ENCODE measurements at regions not wholly inside any gene's neighbourhood (a gene's known extent, or its start where the extent isn't known, plus 50 kb on each side); places are given as distances from the start of the nearest gene placed in this dataset.
"Not testable (repeated sequence)": the region's sequence is repeated elsewhere in the genome, so short reads cannot be mapped to it uniquely, and the experiment has no call there.

GRCh38 chr6:816510-817084 lies 123.7 kb upstream of the EXOC2 start:
- no peak for DNase-seq (ENCODE audit: low read depth, low spot score)

GRCh38 chr6:815348-815738 lies 122.4 kb upstream of the EXOC2 start:
- no peak for DNase-seq (ENCODE audit: low read depth, low spot score)

GRCh38 chr6:814378-815347 lies 121.7 kb upstream of the EXOC2 start:
- no peak for DNase-seq (ENCODE audit: low read depth, low spot score)

GRCh38 chr6:811831-812230 lies 118.9 kb upstream of the EXOC2 start:
- no peak for DNase-seq (ENCODE audit: low read depth, low spot score)

GRCh38 chr6:811191-811590 lies 118.3 kb upstream of the EXOC2 start:
- DNase-seq (ENCODE audit: low read depth, low spot score): no peak

- no peak for DNase-seq (ENCODE audit: low read depth, low spot score)
Measured at GRCh38 chr6:804771-805170, 111.8 kb upstream of the EXOC2 start.

- no peak for DNase-seq (ENCODE audit: low read depth, low spot score)
Measured at GRCh38 chr6:804317-804716, 111.4 kb upstream of the EXOC2 start.

GRCh38 chr6:803191-803977 lies 110.4 kb upstream of the EXOC2 start:
- no peak for DNase-seq (ENCODE audit: low read depth, low spot score)

GRCh38 chr6:802701-803100 lies 109.8 kb upstream of the EXOC2 start:
- DNase-seq (ENCODE audit: low read depth, low spot score): no peak

- not testable (repeated sequence) for DNase-seq (ENCODE audit: low read depth, low spot score)
Measured at GRCh38 chr6:802223-802622, 109.3 kb upstream of the EXOC2 start.

GRCh38 chr6:799769-800168 lies 106.8 kb upstream of the EXOC2 start:
- no peak for DNase-seq (ENCODE audit: low read depth, low spot score)

- DNase-seq (ENCODE audit: low read depth, low spot score): peak; percentile 44
Measured at GRCh38 chr6:797479-798077, 104.6 kb upstream of the EXOC2 start.

GRCh38 chr6:795046-795685 lies 102.2 kb upstream of the EXOC2 start:
- no peak for DNase-seq (ENCODE audit: low read depth, low spot score)

- DNase-seq (ENCODE audit: low read depth, low spot score): no peak
Measured at GRCh38 chr6:793261-793660, 100.3 kb upstream of the EXOC2 start.

GRCh38 chr6:792662-793061 lies 99.7 kb upstream of the EXOC2 start:
- DNase-seq (ENCODE audit: low read depth, low spot score): no peak

- no peak for DNase-seq (ENCODE audit: low read depth, low spot score)
Measured at GRCh38 chr6:788058-788457, 95.1 kb upstream of the EXOC2 start.

- DNase-seq (ENCODE audit: low read depth, low spot score): no peak
Measured at GRCh38 chr6:786946-787763, 94.2 kb upstream of the EXOC2 start.

GRCh38 chr6:783966-784735 lies 91.2 kb upstream of the EXOC2 start:
- DNase-seq (ENCODE audit: low read depth, low spot score): no peak

- no peak for DNase-seq (ENCODE audit: low read depth, low spot score)
Measured at GRCh38 chr6:782141-782540, 89.2 kb upstream of the EXOC2 start.
